ENCODE measurements at regions not wholly inside any gene's neighbourhood (a gene's known extent, or its start where the extent isn't known, plus 50 kb on each side); places are given as distances from the start of the nearest gene placed in this dataset.

GRCh38 chr13:84497613-84498012 lies 615.3 kb upstream of the SLITRK1 start:
- DNase-seq, result no peak

DNA sequence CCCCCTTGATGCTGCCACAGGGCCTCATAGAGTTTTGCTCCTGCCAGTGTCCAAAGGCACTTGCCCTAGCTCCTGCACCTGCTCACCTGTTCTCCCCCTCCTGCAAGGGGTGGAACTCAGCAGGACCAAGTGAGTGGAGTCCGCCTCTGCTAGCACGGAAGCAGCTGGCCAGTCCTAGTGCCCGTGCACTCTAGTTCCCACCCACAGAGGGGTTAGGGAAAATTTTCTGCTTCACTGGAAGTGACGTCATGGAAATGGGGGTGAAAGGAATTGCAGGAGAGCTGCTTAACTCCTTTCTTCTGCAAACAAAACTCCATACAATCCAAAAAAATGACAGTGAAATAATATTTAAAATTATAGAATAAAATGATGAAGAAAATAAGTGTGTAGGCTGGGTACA lies 609.7 kb upstream of the SLITRK1 start:
- DNase-seq, result no peak

GRCh38 chr13:84487752-84488151 lies 605.5 kb upstream of the SLITRK1 start:
- no peak for DNase-seq

DNA sequence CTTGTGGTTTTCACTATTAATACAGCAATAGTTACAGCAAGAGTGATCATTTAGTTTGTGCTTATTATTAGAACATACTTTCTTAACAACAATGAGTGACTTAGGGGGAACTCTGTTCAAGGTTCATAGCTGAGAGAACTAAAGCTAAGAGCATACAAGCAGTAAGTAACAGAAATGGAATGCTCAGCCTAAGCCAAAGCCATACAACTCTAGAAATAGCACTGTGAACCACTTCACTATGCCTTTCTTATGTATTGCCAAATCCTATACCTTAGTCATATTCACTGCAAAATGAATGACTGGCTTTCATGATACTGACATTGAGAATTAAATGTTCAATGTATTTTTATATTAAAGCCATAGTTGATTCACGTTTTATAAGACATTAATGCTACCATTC lies 599.7 kb upstream of the SLITRK1 start:
- no peak for DNase-seq

GRCh38 chr13:84479656-84480055 lies 597.4 kb upstream of the SLITRK1 start:
- DNase-seq, result no peak

- DNase-seq, result no peak
Measured at GRCh38 chr13:84470528-84470927, 588.3 kb upstream of the SLITRK1 start.

DNA sequence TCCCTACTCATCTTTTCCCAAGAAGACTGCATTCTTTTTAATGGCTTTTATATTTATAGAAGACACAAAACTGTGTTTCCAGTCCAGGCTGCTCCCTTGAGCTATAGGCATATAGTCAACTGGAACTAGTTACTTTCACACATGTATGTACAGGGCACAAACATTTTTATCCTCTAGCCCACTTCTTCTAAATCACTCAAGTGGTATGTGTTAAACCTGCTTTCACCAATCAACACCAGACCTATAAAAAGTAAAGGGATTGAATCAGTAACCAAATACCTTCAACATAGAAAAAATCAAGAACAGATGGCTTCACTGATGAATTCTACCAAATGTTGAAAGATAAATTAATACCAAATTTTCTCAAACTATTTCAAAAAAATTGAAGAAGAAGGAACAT lies 584.2 kb upstream of the SLITRK1 start:
- DNase-seq, result no peak

GRCh38 chr13:84460989-84461388 lies 578.7 kb upstream of the SLITRK1 start:
- DNase-seq, result no peak

- DNase-seq, result no peak
Measured at GRCh38 chr13:84455143-84455905, 573.0 kb upstream of the SLITRK1 start.

GRCh38 chr13:84447640-84447978 lies 565.3 kb upstream of the SLITRK1 start:
- no peak for DNase-seq

- DNase-seq, result no peak
Measured at GRCh38 chr13:84446972-84447639, 564.8 kb upstream of the SLITRK1 start.

DNA sequence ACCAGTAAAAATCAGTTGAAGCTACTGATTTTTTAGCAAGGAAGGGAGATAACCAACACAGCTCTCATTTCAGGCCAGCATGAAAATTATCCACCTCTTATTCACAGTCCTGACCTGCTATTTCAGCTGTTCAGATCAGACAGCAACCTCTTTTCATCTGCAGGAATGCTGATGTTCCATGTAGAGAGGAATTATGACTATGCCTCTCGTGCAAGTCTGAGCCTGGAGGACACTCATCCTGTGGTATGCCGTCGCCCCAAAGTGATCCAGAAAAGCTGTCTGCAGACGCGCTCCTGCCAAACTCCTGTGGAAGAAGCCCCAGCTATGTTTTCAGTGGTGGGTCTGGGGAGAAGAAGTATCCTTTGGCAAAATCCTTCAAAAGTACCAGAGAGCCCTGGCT lies 563.5 kb upstream of the SLITRK1 start:
- no peak for DNase-seq

DNA sequence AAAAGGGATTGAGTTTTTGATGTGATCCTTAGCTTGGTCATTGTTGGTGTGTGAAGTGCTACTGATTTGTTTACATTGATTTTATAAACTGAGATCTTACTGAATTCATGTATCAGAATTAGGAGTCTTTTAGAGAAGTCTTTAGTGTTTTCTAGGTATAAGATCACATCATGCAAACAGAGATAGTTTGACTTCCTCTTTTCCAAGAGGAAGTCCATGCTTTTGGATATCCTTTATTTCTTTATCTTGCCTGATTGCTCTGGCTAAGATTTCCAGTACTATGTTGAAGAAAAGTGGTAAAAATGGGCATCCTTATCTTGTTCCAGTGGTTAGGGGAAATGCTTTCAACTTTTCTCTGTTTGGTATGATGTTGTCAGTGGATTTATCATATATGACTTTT lies 561.2 kb upstream of the SLITRK1 start:
- DNase-seq, result no peak

- DNase-seq, result no peak
Measured at GRCh38 chr13:84439108-84439507, 556.8 kb upstream of the SLITRK1 start.

DNA sequence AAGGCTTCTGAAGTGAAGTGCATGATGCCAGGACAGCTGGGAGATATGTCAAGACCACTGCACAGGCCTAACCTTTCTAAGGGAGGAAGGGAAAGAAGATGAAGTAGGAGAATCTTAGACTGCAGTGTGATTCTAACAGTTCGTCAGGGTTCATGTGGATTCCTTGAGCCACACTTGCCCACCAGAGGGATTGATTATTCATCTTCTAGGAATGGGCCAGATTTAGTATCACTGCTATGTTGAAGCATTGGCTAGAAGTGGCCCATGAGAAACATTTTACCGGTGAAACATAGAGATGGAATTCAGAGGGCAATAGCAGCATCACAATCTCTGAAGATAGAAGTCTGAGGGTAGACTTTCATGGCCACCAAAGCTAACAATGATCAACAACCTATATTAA lies 550.8 kb upstream of the SLITRK1 start:
- no peak for DNase-seq

DNA sequence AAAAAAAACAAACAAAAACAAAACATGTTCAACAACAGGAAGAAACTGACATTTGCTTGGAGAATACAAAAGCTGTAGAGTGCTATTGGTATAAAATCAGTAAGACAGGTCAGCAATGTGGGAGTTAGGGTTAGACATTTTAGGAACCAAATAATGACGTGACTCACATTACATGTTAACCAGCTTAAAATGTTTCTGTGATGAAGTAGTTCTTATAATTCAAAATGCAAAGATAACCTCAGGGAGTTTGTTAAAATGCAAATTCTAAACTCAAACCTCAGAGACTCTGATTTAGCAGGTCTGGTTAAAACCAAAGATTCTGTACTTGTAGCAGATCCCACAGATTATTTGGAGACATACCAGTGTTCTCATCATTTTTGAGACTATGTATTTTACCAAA lies 549.4 kb upstream of the SLITRK1 start:
- no peak for DNase-seq

DNA sequence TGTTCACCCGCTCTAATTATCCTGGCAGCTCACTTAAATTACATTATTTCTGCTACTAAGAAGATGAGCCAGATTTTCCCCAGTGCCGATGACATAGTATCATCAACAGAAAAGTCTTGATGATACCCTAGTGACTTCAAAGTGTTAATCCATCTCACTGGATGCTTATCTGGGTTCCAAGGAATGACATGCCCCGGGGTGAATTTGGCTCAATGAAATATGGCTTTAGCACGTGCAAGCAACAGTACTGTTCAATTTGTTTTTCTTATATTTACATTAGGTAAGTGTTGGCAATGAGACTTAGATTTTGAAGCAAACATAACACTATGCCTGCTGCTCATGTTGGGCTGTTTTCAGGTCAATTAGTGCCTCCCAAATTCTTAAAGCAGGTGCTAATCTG lies 548.2 kb upstream of the SLITRK1 start:
- DNase-seq, result no peak

DNA sequence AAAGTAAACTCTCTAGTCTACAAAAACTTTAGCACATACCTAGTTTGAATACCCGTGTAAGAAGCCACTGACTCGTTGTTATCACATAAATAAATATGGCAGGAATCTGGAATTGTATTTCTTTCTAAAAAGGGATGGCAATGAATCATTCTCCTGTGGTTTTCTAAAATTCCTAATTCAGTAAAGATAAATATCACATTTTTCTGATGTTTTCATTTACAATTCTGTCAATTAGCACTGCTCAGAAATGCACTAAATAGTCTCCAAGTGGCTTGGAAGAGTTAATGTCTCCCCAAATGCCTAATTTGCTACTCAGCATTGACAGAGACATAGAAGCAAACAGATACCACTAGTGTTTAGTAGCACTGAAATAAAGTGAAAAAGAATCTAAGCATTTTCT lies 547.7 kb upstream of the SLITRK1 start:
- no peak for DNase-seq

GRCh38 chr13:84418041-84418440 lies 535.8 kb upstream of the SLITRK1 start:
- no peak for DNase-seq

DNA sequence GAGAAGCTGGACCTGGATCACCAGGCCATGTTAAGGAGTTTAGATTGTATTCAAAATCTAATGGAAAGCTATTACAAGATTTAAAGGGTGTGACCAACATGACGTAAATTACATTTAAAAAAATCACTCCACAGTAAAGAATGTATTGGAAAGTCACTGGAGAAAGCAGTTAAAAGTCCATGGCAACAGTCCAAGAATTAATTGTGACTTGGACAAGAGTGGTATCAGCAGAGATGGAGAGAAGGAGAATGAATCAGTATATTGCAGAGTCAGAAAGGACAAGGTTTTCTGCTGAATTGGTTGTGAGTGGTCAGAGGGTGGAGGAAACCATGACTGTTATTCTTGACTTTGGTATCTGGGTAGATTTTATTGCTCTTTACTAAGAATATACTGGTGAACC lies 535.1 kb upstream of the SLITRK1 start:
- DNase-seq, result no peak

- no peak for DNase-seq
Measured at GRCh38 chr13:84413016-84413415, 530.7 kb upstream of the SLITRK1 start.

- no peak for DNase-seq
Measured at GRCh38 chr13:84405286-84405685, 523.0 kb upstream of the SLITRK1 start.

DNA sequence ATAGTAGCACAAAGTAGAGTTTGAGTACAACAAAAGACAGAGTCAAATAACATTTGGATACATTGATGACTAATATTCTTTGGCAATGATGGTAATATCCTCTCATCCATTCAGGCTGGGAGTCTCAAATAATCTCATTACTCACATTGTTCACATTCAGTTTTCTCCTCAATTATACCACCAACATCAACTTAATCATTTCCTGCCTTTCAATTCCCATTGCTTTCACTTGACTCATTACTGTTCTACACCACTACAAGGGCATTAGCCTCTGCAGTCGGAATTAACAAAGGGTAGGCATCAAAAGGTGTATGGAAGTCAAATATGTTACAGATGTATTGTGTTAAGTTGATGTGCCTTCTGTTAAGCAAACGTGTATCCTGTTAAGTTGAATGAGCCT lies 518.4 kb upstream of the SLITRK1 start:
- DNase-seq, result no peak

DNA sequence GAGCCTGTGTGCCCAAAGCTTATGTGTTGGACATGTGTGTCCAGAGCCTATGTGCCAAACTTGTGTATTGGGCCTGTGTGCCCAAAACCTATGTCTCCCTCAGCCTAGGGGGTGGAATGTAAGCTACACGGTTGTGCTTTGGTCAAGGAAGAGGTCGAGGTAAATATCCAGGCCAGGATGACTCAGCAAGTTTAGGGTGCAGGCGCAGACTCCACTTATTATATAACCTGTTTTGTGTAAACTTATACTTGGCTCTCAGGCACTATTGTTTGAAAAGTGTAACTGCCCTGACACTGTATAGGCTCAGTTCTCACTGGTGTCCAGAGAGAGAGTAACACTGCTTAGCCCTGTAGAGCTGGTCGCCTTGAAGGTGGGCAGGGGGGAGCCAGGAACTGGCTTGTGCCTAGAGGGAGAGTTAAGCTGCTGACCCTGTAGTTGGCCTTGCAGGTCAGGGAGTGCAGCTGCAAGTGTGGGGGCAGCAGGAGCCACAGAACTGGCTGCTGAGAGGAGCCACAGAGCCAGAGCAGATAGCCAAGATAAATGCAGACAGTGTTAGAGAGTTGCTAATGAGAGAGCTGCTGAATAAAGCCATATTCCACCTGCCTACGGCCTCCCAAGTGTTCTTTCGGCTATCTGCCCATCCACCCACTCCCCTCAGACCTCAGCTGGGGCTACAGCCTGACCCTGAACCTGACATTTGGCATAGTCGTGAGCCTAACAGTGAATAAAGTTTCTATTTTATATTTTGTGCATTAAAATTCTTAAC lies 517.2 kb upstream of the SLITRK1 start:
- no peak for DNase-seq

Measured in stimulated activated CD4-positive, alpha-beta T cell treated with anti-CD3 and anti-CD28 coated beads, Interleukin-12 subunit alpha, Interleukin-12 subunit beta, amount 100 ng/mL, for 4 hours (primary cell).